K562 (cell line): ENCODE measurements at regions not wholly inside any gene's neighbourhood (a gene's known extent, or its start where the extent isn't known, plus 50 kb on each side); places are given as distances from the start of the nearest gene placed in this dataset.

Experiments
- CREB3 ChIP-seq: fragments of 450-650 bp; conservative IDR thresholded peaks from 2 replicates; pipeline ENCODE4 v1.6.1; 2016; ENCODE audit warnings: missing genetic modification characterization, low read depth, mild to moderate bottlenecking, missing compliant biosample characterization, moderate library complexity
- E2F8 ChIP-seq: fragments of 450-650 bp; IDR thresholded peaks from 2 replicates; pipeline ENCODE4 v1.7.1; 2018; ENCODE audit warnings: mild to moderate bottlenecking, low read depth; ENCODE audit not compliant: partially characterized antibody
- GTF2B ChIP-seq: IDR thresholded peaks from 2 replicates; pipeline ENCODE4 v1.6.1; 2011; ENCODE audit not compliant: insufficient read length; ENCODE audit errors: extremely low read depth
- ILK ChIP-seq: fragments of 450-650 bp; IDR thresholded peaks from 2 replicates; pipeline ENCODE4 v1.6.1; 2016; ENCODE audit warnings: missing genetic modification characterization, low read depth, mild to moderate bottlenecking, missing compliant biosample characterization, moderate library complexity, borderline replicate concordance
- KHSRP ChIP-seq: fragments of 450-650 bp; IDR thresholded peaks from 2 replicates; pipeline ENCODE4 v1.6.1; 2017
- KLF10 ChIP-seq: fragments of 250-450 bp; sonication (Bioruptor Pico); IDR thresholded peaks from 2 replicates; pipeline ENCODE4 v1.6.1; 2021; ENCODE audit warnings: matching md5 sums
- MAFK ChIP-seq: IDR thresholded peaks from 2 replicates; pipeline ENCODE4 v1.6.1; 2011; ENCODE audit warnings: low read length, improper control_type of control experiment
- SAFB2 ChIP-seq: fragments of 200-400 bp; formaldehyde crosslinking; IDR thresholded peaks from 2 replicates; pipeline ENCODE4 v1.6.1; 2018; ENCODE audit warnings: borderline replicate concordance, low read length, low read depth, moderate library complexity; ENCODE audit not compliant: severe bottlenecking
- SIN3A ChIP-seq, 2 experiments: fragments of 150-350 bp in 1 of 2; IDR thresholded peaks; 2 replicates each; pipeline ENCODE4 v1.6.1; 2011 to 2016; ENCODE audit warnings: borderline replicate concordance in 2 of 2, low read depth in 2 of 2, low read length in 2 of 2, mild to moderate bottlenecking in 2 of 2, moderate library complexity in 2 of 2; ENCODE audit not compliant: control insufficient read depth in 1 of 2
- SMARCA4 ChIP-seq: fragments of 450-650 bp; IDR thresholded peaks from 2 replicates; pipeline ENCODE4 v1.6.1; 2016
- SMARCC2 ChIP-seq: fragments of 450-650 bp; IDR thresholded peaks from 2 replicates; pipeline ENCODE4 v1.6.1; 2017; ENCODE audit warnings: antibody characterized with exemption, moderate library complexity, mild to moderate bottlenecking, low read depth
- TCF7 ChIP-seq: sonication (generic); IDR thresholded peaks from 2 replicates; pipeline ENCODE4 v1.6.1; 2016; ENCODE audit warnings: antibody characterized with exemption, borderline replicate concordance
- ZNF12 ChIP-seq: sonication (generic); formaldehyde crosslinking; IDR thresholded peaks from 2 replicates; pipeline ENCODE4 v1.4.0; 2020; ENCODE audit warnings: mild to moderate bottlenecking, missing genetic modification reagents
- ZNF668 ChIP-seq: fragments of 250-450 bp; sonication (Bioruptor Pico); IDR thresholded peaks from 2 replicates; pipeline ENCODE4 v1.8.0; 2022; ENCODE audit warnings: mild to moderate bottlenecking, inconsistent platforms

DNA sequence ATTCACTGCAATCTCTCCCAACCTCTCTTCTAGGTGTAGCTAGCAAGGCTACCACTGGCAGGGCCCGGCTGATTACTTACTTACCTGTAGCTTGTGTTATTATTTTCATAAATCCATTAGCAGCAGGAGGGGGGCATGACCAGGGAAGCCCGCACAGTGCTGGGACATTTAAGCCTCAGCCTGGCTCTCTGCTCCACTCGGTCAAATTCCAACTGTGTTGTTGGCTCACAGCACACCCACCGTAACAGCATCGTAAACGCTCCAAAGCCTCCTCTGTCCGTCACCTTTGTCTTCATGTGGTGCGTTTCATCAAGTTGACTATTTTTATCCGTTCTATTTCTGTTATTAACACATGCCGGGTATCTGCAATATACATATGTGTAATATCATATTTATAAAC is 264.7 kb downstream of the NSG2 start (continued):
- no peak for TF ChIP-seq E2F8
- no peak for TF ChIP-seq SAFB2
- no peak for TF ChIP-seq TCF7
- no peak for TF ChIP-seq SMARCA4
- TF ChIP-seq ZNF12 (CRISPR knock-in tag): no peak
- TF ChIP-seq SMARCC2: no peak
- no peak for TF ChIP-seq SIN3A (IDR thresholded peaks at IDR 0.05; ENCODE audit: borderline replicate concordance in 2 of 2, control insufficient read depth in 1 of 2, low read depth in 2 of 2, low read length in 2 of 2)
- no peak for TF ChIP-seq MAFK
- no peak for TF ChIP-seq ILK (tag)
- TF ChIP-seq KLF10 (CRISPR knock-in tag): no peak
- no peak for TF ChIP-seq ZNF668
- no peak for TF ChIP-seq CREB3 (tag)
- TF ChIP-seq KHSRP: no peak
- no peak for TF ChIP-seq GTF2B
